IgD-negative memory B cell (primary cell): ENCODE measurements at regions not wholly inside any gene's neighbourhood (a gene's known extent, or its start where the extent isn't known, plus 50 kb on each side); places are given as distances from the start of the nearest gene placed in this dataset.
A peak's percentile ranks its signal among the peaks of the same experiment; 100 is the strongest.
"Not testable (repeated sequence)": the region's sequence is repeated elsewhere in the genome, so short reads cannot be mapped to it uniquely, and the experiment has no call there.

Experiments
- H3K27ac Mint-ChIP-seq, 3 donors: one replicate each; pipeline ENCODE4 v1.8.0; 2020 to 2022; ENCODE audit warnings: mild to moderate bottlenecking in 3 of 3, mixed read lengths in 3 of 3, moderate library complexity in 1 of 3
- H3K27me3 Mint-ChIP-seq: one replicate; pipeline ENCODE4 v1.8.0; 2021; ENCODE audit warnings: mixed read lengths
- H3K36me3 Mint-ChIP-seq: one replicate; pipeline ENCODE4 v1.8.0; 2020; ENCODE audit warnings: mild to moderate bottlenecking, mixed read lengths
- H3K4me1 Mint-ChIP-seq, 3 donors: one replicate each; pipeline ENCODE4 v1.8.0; 2020 to 2022; ENCODE audit warnings: mixed read lengths in 3 of 3, mild to moderate bottlenecking in 1 of 3
- H3K4me3 Mint-ChIP-seq, 4 donors: one replicate each; pipeline ENCODE4 v1.8.0; 2020 to 2022; ENCODE audit warnings: mild to moderate bottlenecking in 4 of 4, mixed read lengths in 4 of 4, moderate library complexity in 3 of 4
- H3K9me3 Mint-ChIP-seq, 3 donors: one replicate each; pipeline ENCODE4 v1.8.0; 2020 to 2021; ENCODE audit warnings: mixed read lengths in 3 of 3, mild to moderate bottlenecking in 1 of 3

DNA sequence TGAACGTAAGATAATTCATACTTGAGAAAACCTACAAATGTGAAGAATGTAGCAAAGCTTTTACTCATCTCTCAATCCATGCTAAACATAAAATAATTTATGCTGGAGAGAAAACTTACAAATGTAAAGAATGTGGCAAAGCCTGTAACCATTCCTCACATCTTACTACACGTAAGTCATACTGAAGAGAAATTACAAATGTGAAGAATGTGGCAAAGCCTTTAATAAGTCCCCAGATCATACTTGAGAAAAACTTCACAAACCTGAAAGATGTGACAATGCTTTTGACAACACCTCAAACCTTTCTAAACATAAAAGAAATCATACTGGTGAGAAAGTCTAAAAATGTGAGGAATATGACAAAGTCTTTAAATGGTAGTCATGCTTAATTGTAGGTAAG, 89.4 kb downstream of the ZNF675 start:
- Mint-ChIP-seq H3K4me1 (no peaks in the 10 kb centered on the region), H3K36me3 (no peaks in the 10 kb centered on the region), H3K9me3 (peaks cover 5 to 8% (median 7%) of the 10 kb centered on the region in 3 donors), H3K27ac (peak overlapping the region in 1 of 3 donors; percentile 35), H3K27me3 (no peaks in the 10 kb centered on the region), H3K4me3 (no peak overlapping the region)

- Mint-ChIP-seq H3K4me3 (no peak overlapping the region), H3K4me1 (no peaks in the 10 kb centered on the region), H3K9me3 (peaks cover 7 to 11% (median 10%) of the 10 kb centered on the region in 3 donors), H3K27me3 (no peaks in the 10 kb centered on the region), H3K27ac (no peak overlapping the region), H3K36me3 (no peaks in the 10 kb centered on the region)
Observed at GRCh38 chr19:23596872-23597271, 90.1 kb downstream of the ZNF675 start.

DNA sequence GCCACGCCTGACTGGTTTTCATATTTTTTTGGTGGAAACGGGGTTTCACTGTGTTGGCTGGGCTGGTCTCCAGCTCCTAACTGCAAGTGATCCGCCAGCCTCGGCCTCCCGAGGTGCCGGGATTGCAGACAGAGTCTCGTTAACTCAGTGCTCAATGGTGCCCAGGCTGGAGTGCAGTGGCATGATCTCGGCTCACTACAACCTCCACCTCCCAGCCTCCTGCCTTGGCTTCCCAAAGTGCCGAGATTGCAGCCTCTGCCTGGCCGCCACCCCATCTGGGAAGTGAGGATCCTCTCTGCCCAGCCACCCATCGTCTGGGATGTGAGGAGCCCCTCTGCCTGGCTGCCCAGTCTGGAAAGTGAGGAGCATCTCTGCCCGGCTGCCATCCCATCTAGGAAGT, 92.7 kb downstream of the ZNF675 start:
- not testable (repeated sequence) for H3K27me3 Mint-ChIP-seq, H3K4me3 Mint-ChIP-seq, H3K4me1 Mint-ChIP-seq, H3K36me3 Mint-ChIP-seq, H3K27ac Mint-ChIP-seq
- peaks cover 7 to 20% (median 10%) of the 10 kb centered on the region in 3 donors for H3K9me3 Mint-ChIP-seq

- Mint-ChIP-seq H3K4me1 (no peaks in the 10 kb centered on the region), H3K27ac (no peak overlapping the region), H3K27me3 (no peaks in the 10 kb centered on the region), H3K9me3 (peaks cover under 1 to 18% (median 9%) of the 10 kb centered on the region in 3 donors), H3K36me3 (peaks cover 2% of the 10 kb centered on the region), H3K4me3 (no peak overlapping the region)
Observed at GRCh38 chr19:23587546-23587945, 99.5 kb downstream of the ZNF675 start.

DNA sequence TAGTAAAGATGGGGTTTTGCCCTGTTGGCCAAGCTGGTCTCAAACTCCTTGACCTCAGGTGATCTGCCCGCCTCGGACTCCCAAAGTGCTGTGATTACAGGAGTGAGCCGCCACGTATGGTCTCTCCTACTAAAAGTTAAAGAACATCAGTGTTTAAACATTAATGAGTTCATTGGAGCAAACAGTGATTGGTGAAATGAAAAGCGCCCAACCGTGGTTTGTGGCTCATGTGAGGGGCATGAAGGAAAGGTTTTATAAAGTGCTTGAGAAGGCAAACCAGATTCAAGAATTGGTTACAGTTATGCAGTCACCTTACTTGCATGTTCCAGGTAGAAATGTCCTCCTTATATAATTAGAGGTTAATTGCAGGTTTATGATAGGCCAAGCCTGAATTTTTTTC, 109.5 kb downstream of the ZNF675 start:
- no peaks in the 10 kb centered on the region for H3K27me3 Mint-ChIP-seq
- no peak overlapping the region for H3K27ac Mint-ChIP-seq
- no peaks in the 10 kb centered on the region for H3K4me1 Mint-ChIP-seq
- peaks cover 2% of the 10 kb centered on the region for H3K36me3 Mint-ChIP-seq
- H3K4me3 Mint-ChIP-seq = no peak overlapping the region
- peaks cover 6 to 23% (median 7%) of the 10 kb centered on the region in 3 donors for H3K9me3 Mint-ChIP-seq

GRCh38 chr19:23571175-23571574, 115.8 kb downstream of the ZNF675 start:
- Mint-ChIP-seq H3K9me3 (peaks cover 5 to 38% (median 23%) of the 10 kb centered on the region in 3 donors), H3K27me3 (no peaks in the 10 kb centered on the region), H3K4me1 (no peaks in the 10 kb centered on the region), H3K4me3 (no peak overlapping the region), H3K36me3 (peaks cover 2% of the 10 kb centered on the region), H3K27ac (no peak overlapping the region)

- not testable (repeated sequence) for H3K36me3 Mint-ChIP-seq, H3K4me3 Mint-ChIP-seq, H3K27ac Mint-ChIP-seq, H3K4me1 Mint-ChIP-seq, H3K27me3 Mint-ChIP-seq
- peaks cover 5 to 40% (median 21%) of the 10 kb centered on the region in 3 donors for H3K9me3 Mint-ChIP-seq
Observed at GRCh38 chr19:23568116-23568515, 118.9 kb downstream of the ZNF675 start.

- no peaks in the 10 kb centered on the region for H3K4me1 Mint-ChIP-seq
- no peaks in the 10 kb centered on the region for H3K27me3 Mint-ChIP-seq
- peaks cover 7 to 21% (median 8%) of the 10 kb centered on the region in 3 donors for H3K9me3 Mint-ChIP-seq
- H3K4me3 Mint-ChIP-seq = no peak overlapping the region
- H3K36me3 Mint-ChIP-seq = peaks cover 2% of the 10 kb centered on the region
- H3K27ac Mint-ChIP-seq = no peak overlapping the region
Observed at GRCh38 chr19:23565256-23565655, 121.8 kb downstream of the ZNF675 start.

DNA sequence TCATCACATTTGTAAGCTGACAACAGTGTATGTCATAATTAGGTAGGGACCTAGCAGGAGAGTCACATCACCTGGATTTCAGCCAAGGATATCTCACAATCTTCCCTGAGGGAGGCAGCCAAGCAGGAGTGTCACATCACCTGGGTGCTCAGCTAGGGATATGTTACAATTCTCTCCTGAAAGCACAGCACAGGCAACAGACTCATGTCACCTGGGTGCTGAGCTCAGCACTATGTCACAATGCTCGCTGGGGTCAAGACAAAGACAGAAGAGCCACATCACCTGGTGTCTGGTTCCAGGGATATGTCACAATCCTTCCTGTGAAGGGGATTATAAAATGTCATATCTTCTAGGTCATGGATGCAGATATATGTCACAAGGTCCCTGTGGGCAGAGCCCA, 123.7 kb downstream of the ZNF675 start:
- Mint-ChIP-seq H3K36me3 (peaks cover 2% of the 10 kb centered on the region), H3K27ac (no peak overlapping the region), H3K4me3 (no peak overlapping the region), H3K9me3 (peaks cover 6 to 25% (median 9%) of the 10 kb centered on the region in 3 donors), H3K4me1 (no peaks in the 10 kb centered on the region), H3K27me3 (no peaks in the 10 kb centered on the region)

- Mint-ChIP-seq H3K27me3 (no peaks in the 10 kb centered on the region), H3K36me3 (no peaks in the 10 kb centered on the region), H3K4me3 (no peak overlapping the region), H3K4me1 (no peaks in the 10 kb centered on the region), H3K27ac (no peak overlapping the region), H3K9me3 (peaks cover 5 to 21% (median 6%) of the 10 kb centered on the region in 3 donors)
Observed at GRCh38 chr19:23561341-23561740, 125.7 kb downstream of the ZNF675 start.

DNA sequence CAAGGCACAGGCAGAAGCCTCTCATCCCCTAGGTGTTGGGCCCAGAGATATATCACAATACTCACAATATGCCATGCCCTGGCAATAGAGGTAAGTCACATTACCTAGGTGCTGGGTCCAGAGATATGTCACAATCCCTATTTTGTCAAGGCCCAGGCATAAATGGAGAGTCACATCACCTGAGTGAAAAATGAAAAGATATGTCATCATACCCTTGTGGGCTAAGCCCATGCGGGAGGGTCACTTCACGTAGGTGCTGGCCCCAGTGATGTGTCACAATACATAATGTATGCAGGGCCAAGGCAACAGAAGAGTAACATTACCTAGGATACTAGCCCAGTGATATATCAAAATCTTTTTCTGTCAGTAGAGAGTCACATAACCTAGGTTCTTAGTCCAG, 127.0 kb downstream of the ZNF675 start:
- Mint-ChIP-seq H3K27ac (no peak overlapping the region), H3K27me3 (peaks cover 1% of the 10 kb centered on the region), H3K4me1 (no peaks in the 10 kb centered on the region), H3K36me3 (no peaks in the 10 kb centered on the region), H3K9me3 (peaks cover 3 to 14% (median 5%) of the 10 kb centered on the region in 3 donors), H3K4me3 (no peak overlapping the region)

DNA sequence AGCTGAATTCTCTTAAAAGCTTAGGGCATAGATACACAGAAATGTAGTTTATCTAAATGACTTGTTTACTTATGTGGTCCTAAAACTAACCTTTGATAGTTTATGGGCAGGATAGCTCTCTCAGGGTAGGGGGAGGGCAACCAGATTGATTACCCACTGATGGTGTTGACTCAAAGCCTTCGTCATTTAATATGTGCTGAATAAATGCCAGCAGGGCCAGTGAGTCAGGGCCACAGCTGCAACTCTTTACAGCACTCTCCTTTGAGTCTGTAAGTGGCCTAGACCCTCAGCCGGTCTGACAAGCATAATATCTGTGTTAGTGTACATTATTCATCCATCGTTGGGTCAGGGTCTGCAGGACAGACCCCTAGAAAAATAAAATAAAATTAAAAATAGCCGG, 128.5 kb downstream of the ZNF675 start:
- Mint-ChIP-seq H3K27ac (no peak overlapping the region), H3K27me3 (peaks cover 1% of the 10 kb centered on the region), H3K4me1 (no peaks in the 10 kb centered on the region), H3K4me3 (no peak overlapping the region), H3K9me3 (peaks cover 3 to 5% (median 4%) of the 10 kb centered on the region in 3 donors), H3K36me3 (no peaks in the 10 kb centered on the region)

DNA sequence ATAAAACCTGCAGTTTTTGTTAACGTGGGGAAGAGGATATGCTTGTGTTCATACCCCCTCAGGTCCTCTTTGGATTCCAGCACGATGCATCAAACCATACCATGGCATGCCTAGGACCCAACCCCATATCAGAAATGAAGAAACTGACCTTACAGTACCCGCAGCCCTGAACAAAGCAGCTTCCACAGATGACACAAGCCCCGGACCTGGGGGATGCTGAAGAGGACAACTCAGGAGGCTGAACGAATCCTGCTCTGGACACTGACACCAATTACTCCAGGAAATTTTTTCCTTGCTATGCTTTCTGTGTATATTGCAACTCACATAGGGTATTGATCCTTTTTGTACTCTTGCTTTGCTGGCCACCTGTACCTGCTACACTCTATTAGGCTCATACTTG, 129.6 kb downstream of the ZNF675 start:
- Mint-ChIP-seq H3K4me3 (no peak overlapping the region), H3K27me3 (peaks cover 1% of the 10 kb centered on the region), H3K36me3 (no peaks in the 10 kb centered on the region), H3K4me1 (no peaks in the 10 kb centered on the region), H3K9me3 (peaks cover 3 to 5% (median 4%) of the 10 kb centered on the region in 3 donors), H3K27ac (no peak overlapping the region)

GRCh38 chr19:23554548-23554947, 132.5 kb downstream of the ZNF675 start:
- Mint-ChIP-seq H3K4me3 (no peak overlapping the region), H3K4me1 (no peaks in the 10 kb centered on the region), H3K27me3 (peaks cover 1% of the 10 kb centered on the region), H3K36me3 (no peaks in the 10 kb centered on the region), H3K27ac (no peak overlapping the region), H3K9me3 (peaks cover 2 to 11% (median 5%) of the 10 kb centered on the region in 3 donors)

DNA sequence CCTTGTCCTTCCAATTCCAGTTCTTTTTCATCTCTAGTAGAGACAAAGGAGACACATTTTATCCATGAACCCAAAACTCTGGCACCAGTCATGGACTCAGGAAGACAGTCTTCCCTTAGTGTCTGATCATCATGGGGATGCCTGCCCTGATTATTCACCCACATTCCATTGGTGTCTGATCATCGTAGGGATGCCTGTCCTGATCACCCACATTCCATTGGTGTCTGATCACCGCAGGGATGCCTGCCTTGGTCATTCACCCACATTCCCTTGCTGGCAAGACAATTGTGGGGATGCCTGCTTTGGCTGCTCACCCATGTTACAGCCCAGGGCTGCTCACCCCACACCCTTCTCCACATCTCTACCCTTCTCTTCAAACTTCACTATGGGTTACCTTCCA, 136.9 kb downstream of the ZNF675 start:
- H3K27ac Mint-ChIP-seq, H3K4me1 Mint-ChIP-seq, H3K27me3 Mint-ChIP-seq, H3K36me3 Mint-ChIP-seq, H3K4me3 Mint-ChIP-seq: not testable (repeated sequence)
- peaks cover 1 to 12% (median 7%) of the 10 kb centered on the region in 3 donors for H3K9me3 Mint-ChIP-seq

DNA sequence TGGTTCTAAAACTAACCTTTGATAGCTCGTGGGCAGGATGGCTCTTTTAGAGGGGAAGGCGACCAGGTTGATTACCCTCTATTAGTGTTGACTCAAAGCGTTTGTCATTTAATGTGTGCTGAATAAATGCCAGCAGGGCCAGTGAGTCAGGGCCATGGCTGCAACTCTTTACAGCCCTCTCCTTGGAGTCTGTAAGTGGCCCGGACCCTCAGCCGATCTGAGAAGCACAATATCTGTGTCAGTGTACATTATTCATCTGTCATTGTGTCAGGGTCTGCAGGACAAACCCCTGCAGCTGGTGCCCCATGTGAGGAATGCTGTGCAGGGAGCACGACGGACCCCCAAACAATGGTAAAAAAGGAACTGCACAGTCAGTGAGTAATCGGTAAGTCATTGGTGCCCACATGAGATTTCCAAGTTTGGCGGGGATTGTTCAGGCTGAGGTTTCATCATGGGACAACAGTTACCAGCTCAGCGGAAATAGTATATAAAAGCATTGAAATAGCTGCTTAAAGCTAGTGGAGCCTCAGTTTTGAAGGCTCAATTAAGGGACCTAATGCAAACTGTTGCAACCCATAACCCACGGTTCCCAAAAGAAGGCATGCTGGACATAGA, 139.1 kb downstream of the ZNF675 start:
- Mint-ChIP-seq H3K4me3 (no peak overlapping the region), H3K36me3 (no peaks in the 10 kb centered on the region), H3K9me3 (peaks cover 3 to 12% (median 12%) of the 10 kb centered on the region in 3 donors), H3K4me1 (no peaks in the 10 kb centered on the region), H3K27me3 (no peaks in the 10 kb centered on the region), H3K27ac (no peak overlapping the region)
